ENCODE measurements at regions not wholly inside any gene's neighbourhood (a gene's known extent, or its start where the extent isn't known, plus 50 kb on each side); places are given as distances from the start of the nearest gene placed in this dataset.

DNA sequence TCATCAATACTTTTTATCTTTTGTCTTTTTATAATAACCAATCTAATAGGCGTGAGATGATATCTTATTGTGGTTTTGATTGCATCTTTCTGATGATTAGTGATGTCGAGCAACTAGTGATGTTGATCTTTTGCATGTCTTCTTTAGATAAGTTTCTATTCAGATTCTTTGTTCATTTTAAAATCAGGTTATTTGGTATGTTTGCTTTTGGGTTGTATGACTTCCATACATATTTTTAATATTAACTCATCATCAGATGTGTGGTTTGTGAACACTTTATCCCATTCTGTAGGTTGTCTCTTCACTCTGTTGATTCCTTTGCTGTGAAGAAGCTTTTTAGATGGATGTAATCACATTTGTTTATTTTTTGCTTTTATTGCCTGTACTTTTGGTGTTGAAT lies 295.8 kb downstream of the BCKDHB start:
- TF ChIP-seq GATA2 (IDR thresholded peaks at IDR 0.05; ENCODE audit: low read depth, low read length) (no peak), GATA3 (IDR thresholded peaks at IDR 0.05; ENCODE audit: low read depth, low read length) (no peak)
